ENCODE measurements at regions not wholly inside any gene's neighbourhood (a gene's known extent, or its start where the extent isn't known, plus 50 kb on each side); places are given as distances from the start of the nearest gene placed in this dataset.
A peak's percentile ranks its signal among the peaks of the same experiment; 100 is the strongest.

DNA sequence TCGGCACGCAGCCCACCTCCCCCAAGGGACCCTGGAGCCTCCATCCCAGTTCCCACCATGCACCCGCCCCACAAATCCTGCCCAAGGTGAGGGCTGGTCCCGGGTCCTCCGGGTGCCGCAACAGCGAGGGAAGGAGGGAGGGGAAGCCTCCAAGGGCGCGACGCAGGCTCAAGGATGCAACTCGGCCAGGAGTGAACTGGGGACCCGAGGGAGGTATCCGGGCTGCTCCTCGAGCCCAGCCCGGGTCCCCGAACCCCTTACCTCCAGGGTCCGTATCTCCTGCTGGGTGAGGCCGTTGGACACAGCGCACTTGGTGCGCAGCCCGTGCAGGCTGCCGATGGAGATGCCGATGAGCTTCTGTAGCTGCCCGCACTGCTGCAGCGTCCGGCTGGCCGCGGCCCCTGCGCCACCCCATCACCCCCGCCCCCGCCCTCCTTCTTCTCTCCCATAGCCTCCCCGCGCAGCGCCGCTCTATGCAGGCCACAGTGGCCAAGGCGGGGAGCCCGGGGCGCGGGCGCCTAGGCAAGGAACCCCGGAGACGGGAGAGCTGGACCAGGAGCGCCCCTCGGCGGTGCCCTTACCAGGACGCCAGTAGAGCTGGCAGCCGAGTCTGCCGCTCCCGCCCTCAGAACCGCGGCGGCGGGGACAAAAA, 124.1 kb downstream of the ANKRD30BL start:
- Histone ChIP-seq H3K4me3 (peak overlapping the region; percentile 48), H3K9me3 (no peaks in the 10 kb centered on the region; the same call in 2 of the 3 replicates), H3K4me1 (no peaks in the 10 kb centered on the region), H3K4me2 (peak overlapping the region; percentile 93), H3K27ac (peak overlapping the region in 1 of 2 experiments; percentile 32; a peak in 1 of 6 replicates)
- POLR2A ChIA-PET, result no interaction called here
- peak in 1 of 2 experiments; percentile 64; a peak in 3 of 6 replicates for ATAC-seq
- FAIRE-seq, result no peak
- DNase-seq (ENCODE audit: low read depth in 1 of 2, low spot score in 1 of 2), result no peak
- WGBS (ENCODE audit: missing lambda C conversion rate), result 8% methylated on average over 15 of the region's 53 CpGs
- TF ChIP-seq SREBF2 (IDR thresholded peaks at IDR 0.05) (no peak), RFX5 (IDR thresholded peaks at IDR 0.05) (no peak), TFCP2L1 (CRISPR knock-in tag; IDR thresholded peaks at IDR 0.05) (no peak), JUN (IDR thresholded peaks at IDR 0.05) (no peak), RNF2 (IDR thresholded peaks at IDR 0.05; ENCODE audit: borderline replicate concordance, low read depth) (no peak)
- TF ChIP-seq, protein P1, sequence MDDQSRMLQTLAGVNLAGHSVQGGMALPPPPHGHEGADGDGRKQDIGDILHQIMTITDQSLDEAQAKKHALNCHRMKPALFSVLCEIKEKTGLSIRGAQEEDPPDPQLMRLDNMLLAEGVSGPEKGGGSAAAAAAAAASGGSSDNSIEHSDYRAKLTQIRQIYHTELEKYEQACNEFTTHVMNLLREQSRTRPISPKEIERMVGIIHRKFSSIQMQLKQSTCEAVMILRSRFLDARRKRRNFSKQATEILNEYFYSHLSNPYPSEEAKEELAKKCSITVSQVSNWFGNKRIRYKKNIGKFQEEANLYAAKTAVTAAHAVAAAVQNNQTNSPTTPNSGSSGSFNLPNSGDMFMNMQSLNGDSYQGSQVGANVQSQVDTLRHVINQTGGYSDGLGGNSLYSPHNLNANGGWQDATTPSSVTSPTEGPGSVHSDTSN (IDR thresholded peaks at IDR 0.05), result no peak
- CTCF ChIA-PET, result no interaction called here

DNA sequence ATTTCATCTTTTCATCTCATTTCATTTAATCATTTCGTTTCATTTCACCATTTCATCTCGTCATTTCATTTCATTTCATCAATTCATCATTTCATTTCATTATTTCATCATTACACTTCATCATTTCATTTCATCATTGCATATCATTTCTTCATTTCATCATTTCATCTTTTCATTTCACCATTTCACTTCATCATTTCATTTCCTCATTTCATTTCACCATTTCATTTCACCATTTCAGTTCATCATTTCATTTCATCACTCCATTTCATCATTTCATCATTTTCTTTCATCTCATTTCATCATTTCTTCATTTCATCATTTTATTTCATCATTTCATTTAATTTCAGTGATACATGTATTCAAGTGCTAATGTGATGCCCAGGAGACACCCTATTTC, 127.1 kb downstream of the ANKRD30BL start:
- FAIRE-seq (no peak), DNase-seq (ENCODE audit: low read depth in 1 of 2, low spot score in 1 of 2) (no peak), ATAC-seq (no peak)
- CTCF ChIA-PET, result no interaction called here
- Histone ChIP-seq H3K4me2 (no peak overlapping the region), H3K27ac (no peak overlapping the region), H3K4me1 (no peaks in the 10 kb centered on the region), H3K4me3 (no peak overlapping the region), H3K9me3 (no peaks in the 10 kb centered on the region; the same call in 2 of the 3 replicates)
- 1% methylated on average over 2 of the region's 2 CpGs for WGBS (ENCODE audit: missing lambda C conversion rate)
- TF ChIP-seq HOXA7 (CRISPR knock-in tag; IDR thresholded peaks at IDR 0.05) (no peak), EP300 (IDR thresholded peaks at IDR 0.05) (no peak), ZNF302 (CRISPR knock-in tag; IDR thresholded peaks at IDR 0.05) (no peak), MYC (IDR thresholded peaks at IDR 0.05; ENCODE audit: borderline replicate concordance, low read length) (no peak), MAZ (IDR thresholded peaks at IDR 0.05; ENCODE audit: borderline replicate concordance, low read depth, low read length) (no peak), ESRRA (IDR thresholded peaks at IDR 0.05; ENCODE audit: borderline replicate concordance, low read length) (no peak), KDM1A (IDR thresholded peaks at IDR 0.05; ENCODE audit: low read depth) (no peak), SREBF2 (IDR thresholded peaks at IDR 0.05) (no peak), EHF (CRISPR knock-in tag; IDR thresholded peaks at IDR 0.05) (no peak), CEBPB (IDR thresholded peaks at IDR 0.05) (no peak), FOSL2 (IDR thresholded peaks at IDR 0.05) (no peak), FOSL2 (CRISPR knock-in tag; IDR thresholded peaks at IDR 0.05) (no peak), ZFP36 (IDR thresholded peaks at IDR 0.05; ENCODE audit: borderline replicate concordance, partially characterized antibody) (no peak)
- TF ChIP-seq, protein P2, sequence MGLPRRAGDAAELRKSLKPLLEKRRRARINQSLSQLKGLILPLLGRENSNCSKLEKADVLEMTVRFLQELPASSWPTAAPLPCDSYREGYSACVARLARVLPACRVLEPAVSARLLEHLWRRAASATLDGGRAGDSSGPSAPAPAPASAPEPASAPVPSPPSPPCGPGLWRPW (IDR thresholded peaks at IDR 0.05), result no peak
- TF ChIP-seq, protein P3, sequence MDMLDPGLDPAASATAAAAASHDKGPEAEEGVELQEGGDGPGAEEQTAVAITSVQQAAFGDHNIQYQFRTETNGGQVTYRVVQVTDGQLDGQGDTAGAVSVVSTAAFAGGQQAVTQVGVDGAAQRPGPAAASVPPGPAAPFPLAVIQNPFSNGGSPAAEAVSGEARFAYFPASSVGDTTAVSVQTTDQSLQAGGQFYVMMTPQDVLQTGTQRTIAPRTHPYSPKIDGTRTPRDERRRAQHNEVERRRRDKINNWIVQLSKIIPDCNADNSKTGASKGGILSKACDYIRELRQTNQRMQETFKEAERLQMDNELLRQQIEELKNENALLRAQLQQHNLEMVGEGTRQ (IDR thresholded peaks at IDR 0.05), result no peak
- TF ChIP-seq, protein P4, sequence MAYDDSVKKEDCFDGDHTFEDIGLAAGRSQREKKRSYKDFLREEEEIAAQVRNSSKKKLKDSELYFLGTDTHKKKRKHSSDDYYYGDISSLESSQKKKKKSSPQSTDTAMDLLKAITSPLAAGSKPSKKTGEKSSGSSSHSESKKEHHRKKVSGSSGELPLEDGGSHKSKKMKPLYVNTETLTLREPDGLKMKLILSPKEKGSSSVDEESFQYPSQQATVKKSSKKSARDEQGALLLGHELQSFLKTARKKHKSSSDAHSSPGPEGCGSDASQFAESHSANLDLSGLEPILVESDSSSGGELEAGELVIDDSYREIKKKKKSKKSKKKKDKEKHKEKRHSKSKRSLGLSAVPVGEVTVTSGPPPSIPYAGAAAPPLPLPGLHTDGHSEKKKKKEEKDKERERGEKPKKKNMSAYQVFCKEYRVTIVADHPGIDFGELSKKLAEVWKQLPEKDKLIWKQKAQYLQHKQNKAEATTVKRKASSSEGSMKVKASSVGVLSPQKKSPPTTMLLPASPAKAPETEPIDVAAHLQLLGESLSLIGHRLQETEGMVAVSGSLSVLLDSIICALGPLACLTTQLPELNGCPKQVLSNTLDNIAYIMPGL (CRISPR knock-in tag; IDR thresholded peaks at IDR 0.05; ENCODE audit: borderline replicate concordance), result no peak
- TF ChIP-seq, protein P5, sequence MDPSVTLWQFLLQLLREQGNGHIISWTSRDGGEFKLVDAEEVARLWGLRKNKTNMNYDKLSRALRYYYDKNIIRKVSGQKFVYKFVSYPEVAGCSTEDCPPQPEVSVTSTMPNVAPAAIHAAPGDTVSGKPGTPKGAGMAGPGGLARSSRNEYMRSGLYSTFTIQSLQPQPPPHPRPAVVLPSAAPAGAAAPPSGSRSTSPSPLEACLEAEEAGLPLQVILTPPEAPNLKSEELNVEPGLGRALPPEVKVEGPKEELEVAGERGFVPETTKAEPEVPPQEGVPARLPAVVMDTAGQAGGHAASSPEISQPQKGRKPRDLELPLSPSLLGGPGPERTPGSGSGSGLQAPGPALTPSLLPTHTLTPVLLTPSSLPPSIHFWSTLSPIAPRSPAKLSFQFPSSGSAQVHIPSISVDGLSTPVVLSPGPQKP (IDR thresholded peaks at IDR 0.05; ENCODE audit: low read depth, low read length), result no peak
- TF ChIP-seq, protein P1 (IDR thresholded peaks at IDR 0.05), result no peak
- TF ChIP-seq, protein P6, sequence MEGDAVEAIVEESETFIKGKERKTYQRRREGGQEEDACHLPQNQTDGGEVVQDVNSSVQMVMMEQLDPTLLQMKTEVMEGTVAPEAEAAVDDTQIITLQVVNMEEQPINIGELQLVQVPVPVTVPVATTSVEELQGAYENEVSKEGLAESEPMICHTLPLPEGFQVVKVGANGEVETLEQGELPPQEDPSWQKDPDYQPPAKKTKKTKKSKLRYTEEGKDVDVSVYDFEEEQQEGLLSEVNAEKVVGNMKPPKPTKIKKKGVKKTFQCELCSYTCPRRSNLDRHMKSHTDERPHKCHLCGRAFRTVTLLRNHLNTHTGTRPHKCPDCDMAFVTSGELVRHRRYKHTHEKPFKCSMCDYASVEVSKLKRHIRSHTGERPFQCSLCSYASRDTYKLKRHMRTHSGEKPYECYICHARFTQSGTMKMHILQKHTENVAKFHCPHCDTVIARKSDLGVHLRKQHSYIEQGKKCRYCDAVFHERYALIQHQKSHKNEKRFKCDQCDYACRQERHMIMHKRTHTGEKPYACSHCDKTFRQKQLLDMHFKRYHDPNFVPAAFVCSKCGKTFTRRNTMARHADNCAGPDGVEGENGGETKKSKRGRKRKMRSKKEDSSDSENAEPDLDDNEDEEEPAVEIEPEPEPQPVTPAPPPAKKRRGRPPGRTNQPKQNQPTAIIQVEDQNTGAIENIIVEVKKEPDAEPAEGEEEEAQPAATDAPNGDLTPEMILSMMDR (IDR thresholded peaks at IDR 0.05), result no peak
- POLR2A ChIA-PET, result no interaction called here

All from A549 (cell line).